ENCODE measurements at regions not wholly inside any gene's neighbourhood (a gene's known extent, or its start where the extent isn't known, plus 50 kb on each side); places are given as distances from the start of the nearest gene placed in this dataset.
"Not testable (repeated sequence)": the region's sequence is repeated elsewhere in the genome, so short reads cannot be mapped to it uniquely, and the experiment has no call there.

- Histone ChIP-seq H3K9me3 (ENCODE audit: control insufficient read depth in 2 of 3, insufficient read depth in 1 of 3, low read length in 3 of 3) (no peaks in the 10 kb centered on the region), H3K9ac (ENCODE audit: low read length in 3 of 3) (no peak overlapping the region), H3K4me3 (ENCODE audit: low read length in 3 of 3) (no peak overlapping the region), H3K27ac (ENCODE audit: low read depth in 2 of 2, low read length in 2 of 2) (no peak overlapping the region), H3K36me3 (ENCODE audit: control insufficient read depth in 2 of 3, insufficient read depth in 3 of 3, low read length in 3 of 3) (no peaks in the 10 kb centered on the region), H3K27me3 (ENCODE audit: control insufficient read depth, insufficient read depth, low read length) (no peaks in the 10 kb centered on the region), H3K4me1 (ENCODE audit: control insufficient read depth in 2 of 3, insufficient read depth in 2 of 3, low read depth in 1 of 3, low read length in 3 of 3) (no peaks in the 10 kb centered on the region)
- intact Hi-C loops (cut with DNase I), result no loop called here
- TF ChIP-seq CTCF (IDR thresholded peaks at IDR 0.05; ENCODE audit: borderline replicate concordance, extremely low read depth, insufficient read depth), result no peak
- DNase-seq (no peak), FAIRE-seq (no peak)
Observed at GRCh38 chr4:114251020-114251419, 271.6 kb upstream of the ARSJ start.

- H3K9me3 ChIP-seq (ENCODE audit: control insufficient read depth in 2 of 3, insufficient read depth in 1 of 3, low read length in 3 of 3), result no peaks in the 10 kb centered on the region
- H3K36me3 ChIP-seq (ENCODE audit: control insufficient read depth in 2 of 3, insufficient read depth in 3 of 3, low read length in 3 of 3), result no peaks in the 10 kb centered on the region
- TF ChIP-seq CTCF (IDR thresholded peaks at IDR 0.05; ENCODE audit: borderline replicate concordance, extremely low read depth, insufficient read depth), result no peak
- no peak overlapping the region for H3K27ac ChIP-seq (ENCODE audit: low read depth in 2 of 2, low read length in 2 of 2)
- H3K4me3 ChIP-seq (ENCODE audit: low read length in 3 of 3), result no peak overlapping the region
- no peak overlapping the region for H3K9ac ChIP-seq (ENCODE audit: low read length in 3 of 3)
- FAIRE-seq (no peak), DNase-seq (no peak)
- H3K27me3 ChIP-seq (ENCODE audit: control insufficient read depth, insufficient read depth, low read length), result no peaks in the 10 kb centered on the region
- no peaks in the 10 kb centered on the region for H3K4me1 ChIP-seq (ENCODE audit: control insufficient read depth in 2 of 3, insufficient read depth in 2 of 3, low read depth in 1 of 3, low read length in 3 of 3)
- intact Hi-C loops (cut with DNase I), result no loop called here
Observed at GRCh38 chr4:114252499-114252898, 273.1 kb upstream of the ARSJ start.

GRCh38 chr4:114257501-114257900 is 278.1 kb upstream of the ARSJ start:
- Histone ChIP-seq H3K9me3 (ENCODE audit: control insufficient read depth in 2 of 3, insufficient read depth in 1 of 3, low read length in 3 of 3) (no peaks in the 10 kb centered on the region), H3K27me3 (ENCODE audit: control insufficient read depth, insufficient read depth, low read length) (no peaks in the 10 kb centered on the region), H3K4me3 (ENCODE audit: low read length in 3 of 3) (no peak overlapping the region), H3K9ac (ENCODE audit: low read length in 3 of 3) (no peak overlapping the region), H3K27ac (ENCODE audit: low read depth in 2 of 2, low read length in 2 of 2) (no peak overlapping the region), H3K4me1 (ENCODE audit: control insufficient read depth in 2 of 3, insufficient read depth in 2 of 3, low read depth in 1 of 3, low read length in 3 of 3) (no peaks in the 10 kb centered on the region), H3K36me3 (ENCODE audit: control insufficient read depth in 2 of 3, insufficient read depth in 3 of 3, low read length in 3 of 3) (no peaks in the 10 kb centered on the region)
- no peak for TF ChIP-seq CTCF (IDR thresholded peaks at IDR 0.05; ENCODE audit: borderline replicate concordance, extremely low read depth, insufficient read depth)
- intact Hi-C loops (cut with DNase I), result no loop called here
- FAIRE-seq, result no peak
- no peak for DNase-seq

- FAIRE-seq; DNase-seq; H3K4me3 ChIP-seq (ENCODE audit: low read length in 3 of 3); intact Hi-C loops (cut with DNase I); H3K9me3 ChIP-seq (ENCODE audit: control insufficient read depth in 2 of 3, insufficient read depth in 1 of 3, low read length in 3 of 3); H3K27ac ChIP-seq (ENCODE audit: low read depth in 2 of 2, low read length in 2 of 2); H3K9ac ChIP-seq (ENCODE audit: low read length in 3 of 3); H3K4me1 ChIP-seq (ENCODE audit: control insufficient read depth in 2 of 3, insufficient read depth in 2 of 3, low read depth in 1 of 3, low read length in 3 of 3); H3K36me3 ChIP-seq (ENCODE audit: control insufficient read depth in 2 of 3, insufficient read depth in 3 of 3, low read length in 3 of 3); H3K27me3 ChIP-seq (ENCODE audit: control insufficient read depth, insufficient read depth, low read length): not testable (repeated sequence)
Observed at GRCh38 chr4:114262421-114262820, 283.0 kb upstream of the ARSJ start.
